Body of pancreas (tissue), 4 donors: ENCODE measurements at regions not wholly inside any gene's neighbourhood (a gene's known extent, or its start where the extent isn't known, plus 50 kb on each side); places are given as distances from the start of the nearest gene placed in this dataset.

Experiments used
- ATAC-seq: fragments of 150-250 bp; one replicate; pipeline ENCODE4 v1.9.1; 2016
- DNase-seq, 4 donors: peaks; one replicate each; pipeline ENCODE4 v3.0.0-alpha.2; 2019
- H3K27ac ChIP-seq, 4 donors: fragments of 200-600 bp; sonication (generic); 1 replicate in 3 of 4; 2 replicates in 1 of 4; pipeline versions ENCODE4 v1.5.1 to v1.6.1; 2016 to 2019; ENCODE audit warnings: mild to moderate bottlenecking in 1 of 4, mixed read lengths in 1 of 4, moderate library complexity in 1 of 4
- H3K27me3 ChIP-seq, 2 donors: fragments of 200-600 bp; sonication (generic); one replicate each; pipeline ENCODE4 v1.6.0; 2016; ENCODE audit warnings: mild to moderate bottlenecking in 1 of 2
- H3K36me3 ChIP-seq, 2 donors: fragments of 200-600 bp; sonication (generic); replicated peaks in 1 of 2; 2 replicates each; pipeline ENCODE4 v1.5.1; 2016; ENCODE audit warnings: low read depth in 2 of 2; ENCODE audit not compliant: insufficient read depth in 1 of 2
- H3K4me1 ChIP-seq: fragments of 200-600 bp; sonication (generic); one replicate; pipeline ENCODE4 v1.6.0; 2016
- H3K4me3 ChIP-seq, 2 donors: fragments of 200-600 bp; sonication (generic); 1 replicate in 1 of 2; 2 replicates in 1 of 2; pipeline ENCODE4 v1.5.1; 2016 to 2019
- H3K9me3 ChIP-seq, 3 donors: fragments of 200-600 bp; sonication (generic); 1 replicate in 2 of 3; 2 replicates in 1 of 3; pipeline ENCODE4 v1.5.1; 2016
- CTCF ChIP-seq, 7 experiments: fragments of 450-650 bp in 4 of 7; fragments of 200-600 bp in 3 of 7; sonication (generic) in 3 of 7; IDR thresholded peaks; one replicate each; pipeline ENCODE4 v1.5.1; 2016 to 2019; ENCODE audit warnings: antibody characterized with exemption in 7 of 7
- POLR2A ChIP-seq, 3 donors: fragments of 450-650 bp; IDR thresholded peaks; one replicate each; pipeline ENCODE4 v1.6.1; 2016; ENCODE audit warnings: antibody characterized with exemption in 3 of 3, mild to moderate bottlenecking in 2 of 3
- WGBS, 2 donors: methylation state at CpG; one replicate each; pipeline ENCODE4 v1.1.5; 2017; 5-methylcytosine and 5-hydroxymethylcytosine counted together
- intact Hi-C: fragments of 100-400 bp; cut with DNase I; formaldehyde crosslinking; loops from one replicate; pipeline ENCODE4 v1.15.1; 2023

- intact Hi-C loops = no loop called here
- peaks cover 0 to 4% of the 10 kb centered on the region in 2 donors for H3K27me3 ChIP-seq
- no peaks in the 10 kb centered on the region for H3K36me3 ChIP-seq
- no peak for TF ChIP-seq POLR2A (IDR thresholded peaks at IDR 0.05)
- no peak for TF ChIP-seq CTCF (IDR thresholded peaks at IDR 0.05)
- ATAC-seq (no peak), DNase-seq (no peak)
- H3K27ac ChIP-seq = no peak overlapping the region
- no peak overlapping the region for H3K4me3 ChIP-seq
- no peaks in the 10 kb centered on the region for H3K9me3 ChIP-seq
- H3K4me1 ChIP-seq = no peaks in the 10 kb centered on the region
Observed at GRCh38 chr1:208791456-208791855, 547.3 kb upstream of the PLXNA2 start.

GRCh38 chr1:208793861-208794345 is 549.7 kb upstream of the PLXNA2 start:
- Histone ChIP-seq H3K36me3 (no peaks in the 10 kb centered on the region), H3K27ac (no peak overlapping the region), H3K4me3 (no peak overlapping the region), H3K4me1 (no peaks in the 10 kb centered on the region), H3K27me3 (peaks cover 0 to 4% of the 10 kb centered on the region in 2 donors), H3K9me3 (no peaks in the 10 kb centered on the region)
- intact Hi-C loops = no loop called here
- TF ChIP-seq CTCF (IDR thresholded peaks at IDR 0.05) = no peak
- no peak for TF ChIP-seq POLR2A (IDR thresholded peaks at IDR 0.05)
- DNase-seq = no peak
- no peak for ATAC-seq
- WGBS, 2 donors = 64 to 78% methylated on average over 2 of the region's 2 CpGs

- Histone ChIP-seq H3K9me3 (no peaks in the 10 kb centered on the region), H3K36me3 (no peaks in the 10 kb centered on the region), H3K4me1 (no peaks in the 10 kb centered on the region), H3K27me3 (peaks cover 0 to 4% of the 10 kb centered on the region in 2 donors), H3K4me3 (no peak overlapping the region), H3K27ac (no peak overlapping the region)
- ATAC-seq (no peak), DNase-seq (no peak)
- WGBS, 2 donors = 76 to 88% methylated on average over 1 of the region's 1 CpG
- no peak for TF ChIP-seq POLR2A (IDR thresholded peaks at IDR 0.05)
- TF ChIP-seq CTCF (IDR thresholded peaks at IDR 0.05) = no peak
- intact Hi-C loops = no loop called here
Observed at GRCh38 chr1:208799186-208799585, 555.0 kb upstream of the PLXNA2 start.

- H3K27me3 ChIP-seq = no peaks in the 10 kb centered on the region
- ATAC-seq (no peak), DNase-seq (no peak)
- H3K9me3 ChIP-seq = no peaks in the 10 kb centered on the region
- no peaks in the 10 kb centered on the region for H3K4me1 ChIP-seq
- TF ChIP-seq POLR2A (IDR thresholded peaks at IDR 0.05) (no peak), CTCF (IDR thresholded peaks at IDR 0.05) (no peak)
- WGBS, 2 donors = 49 to 62% methylated on average over 9 of the region's 9 CpGs
- H3K27ac ChIP-seq = no peak overlapping the region
- no peak overlapping the region for H3K4me3 ChIP-seq
- no peaks in the 10 kb centered on the region for H3K36me3 ChIP-seq
- intact Hi-C loops = no loop called here
Observed at GRCh38 chr1:208803011-208803811, 559.0 kb upstream of the PLXNA2 start.
